Mucosa of stomach (tissue), 1 donor: ENCODE measurements at regions not wholly inside any gene's neighbourhood (a gene's known extent, or its start where the extent isn't known, plus 50 kb on each side); places are given as distances from the start of the nearest gene placed in this dataset.

Experiments used
- H3K27me3 ChIP-seq: one replicate; pipeline ENCODE4 v1.7.0; 2013; ENCODE audit warnings: mild to moderate bottlenecking, low read length; ENCODE audit not compliant: control insufficient read depth, insufficient read depth
- H3K36me3 ChIP-seq: one replicate; pipeline ENCODE4 v1.7.0; 2013; ENCODE audit warnings: low read length; ENCODE audit not compliant: control insufficient read depth, insufficient read depth
- H3K4me1 ChIP-seq: one replicate; pipeline ENCODE4 v1.7.0; 2013; ENCODE audit warnings: mild to moderate bottlenecking, low read length; ENCODE audit not compliant: control insufficient read depth, insufficient read depth
- H3K4me3 ChIP-seq: one replicate; pipeline ENCODE4 v1.7.0; 2013; ENCODE audit warnings: low read length
- H3K9ac ChIP-seq: one replicate; pipeline ENCODE4 v1.7.0; 2013; ENCODE audit warnings: mild to moderate bottlenecking, low read length, moderate library complexity
- H3K9me3 ChIP-seq: one replicate; pipeline ENCODE4 v1.7.0; 2013; ENCODE audit warnings: mild to moderate bottlenecking, low read length, moderate library complexity; ENCODE audit not compliant: control insufficient read depth
- donor health status: Pancreatic carcinoma.

DNA sequence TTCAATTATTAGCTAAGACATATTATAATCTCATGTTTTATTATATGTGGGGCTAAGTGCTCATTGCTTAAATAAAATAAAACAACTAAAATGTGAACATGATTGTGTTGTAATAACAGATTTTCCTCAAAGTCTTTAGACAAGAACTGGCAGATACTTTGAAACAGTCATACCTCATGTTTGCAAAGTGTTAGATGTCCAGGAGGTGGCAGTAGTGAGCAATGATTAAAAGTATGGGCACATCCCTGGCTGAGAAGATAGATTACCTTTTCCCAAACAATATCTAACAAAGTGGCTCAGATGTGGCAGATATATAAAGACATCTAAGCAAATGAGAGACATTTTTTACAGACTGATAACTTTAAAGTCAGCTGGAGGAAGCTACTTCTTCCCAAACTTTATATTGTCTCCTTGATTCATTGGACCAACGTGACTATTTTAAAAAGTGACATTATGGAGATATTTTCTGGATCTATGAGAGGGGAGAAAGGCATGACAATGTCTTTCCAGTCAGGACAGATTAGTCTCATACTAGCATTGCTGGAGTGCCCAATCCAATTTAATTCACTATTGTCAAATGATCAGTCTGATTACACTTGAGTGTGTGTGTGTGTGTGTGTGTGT, 269.8 kb downstream of the S1PR1 start:
- Histone ChIP-seq H3K9ac (no peak overlapping the region), H3K27me3 (no peaks in the 10 kb centered on the region), H3K36me3 (no peaks in the 10 kb centered on the region), H3K9me3 (no peaks in the 10 kb centered on the region), H3K4me3 (no peak overlapping the region), H3K4me1 (peaks cover 11% of the 10 kb centered on the region)

- Histone ChIP-seq H3K4me1 (peaks cover 11% of the 10 kb centered on the region), H3K9ac (no peak overlapping the region), H3K36me3 (no peaks in the 10 kb centered on the region), H3K27me3 (no peaks in the 10 kb centered on the region), H3K4me3 (no peak overlapping the region), H3K9me3 (no peaks in the 10 kb centered on the region)
Observed at GRCh38 chr1:101507547-101507971, 270.7 kb downstream of the S1PR1 start.

GRCh38 chr1:101508913-101509312, 272.1 kb downstream of the S1PR1 start:
- H3K9ac ChIP-seq: no peak overlapping the region
- H3K36me3 ChIP-seq: no peaks in the 10 kb centered on the region
- H3K4me1 ChIP-seq: peaks cover 11% of the 10 kb centered on the region
- no peak overlapping the region for H3K4me3 ChIP-seq
- no peaks in the 10 kb centered on the region for H3K27me3 ChIP-seq
- no peaks in the 10 kb centered on the region for H3K9me3 ChIP-seq

DNA sequence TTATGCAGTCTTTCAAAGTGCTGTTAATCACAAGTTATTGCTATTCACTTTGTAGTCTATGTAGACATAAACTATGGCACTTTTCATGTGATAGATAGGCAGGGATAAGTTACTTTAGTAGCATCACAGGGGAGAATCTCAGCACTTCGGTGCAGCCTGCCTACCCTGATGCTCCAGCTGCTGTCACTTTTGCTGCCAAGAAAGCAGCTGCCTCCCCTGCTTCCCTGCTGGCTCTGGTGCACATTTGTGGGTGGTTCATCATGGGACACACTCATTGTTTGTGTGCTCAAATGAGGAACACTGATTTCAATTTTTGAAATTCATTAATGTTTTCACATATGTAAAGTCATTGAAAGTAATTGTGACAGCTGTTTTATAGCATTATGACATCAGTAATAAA, 272.6 kb downstream of the S1PR1 start:
- Histone ChIP-seq H3K9me3 (no peaks in the 10 kb centered on the region), H3K27me3 (no peaks in the 10 kb centered on the region), H3K9ac (no peak overlapping the region), H3K36me3 (no peaks in the 10 kb centered on the region), H3K4me3 (no peak overlapping the region), H3K4me1 (peaks cover 11% of the 10 kb centered on the region)

- no peak overlapping the region for H3K9ac ChIP-seq
- H3K9me3 ChIP-seq: no peaks in the 10 kb centered on the region
- H3K4me1 ChIP-seq: peaks cover 11% of the 10 kb centered on the region
- H3K27me3 ChIP-seq: no peaks in the 10 kb centered on the region
- H3K4me3 ChIP-seq: no peak overlapping the region
- H3K36me3 ChIP-seq: no peaks in the 10 kb centered on the region
Observed at GRCh38 chr1:101511202-101511891, 274.5 kb downstream of the S1PR1 start.

- H3K4me1 ChIP-seq: no peaks in the 10 kb centered on the region
- no peaks in the 10 kb centered on the region for H3K9me3 ChIP-seq
- H3K36me3 ChIP-seq: no peaks in the 10 kb centered on the region
- no peak overlapping the region for H3K4me3 ChIP-seq
- no peak overlapping the region for H3K9ac ChIP-seq
- no peaks in the 10 kb centered on the region for H3K27me3 ChIP-seq
Observed at GRCh38 chr1:101520302-101520701, 283.5 kb downstream of the S1PR1 start.

DNA sequence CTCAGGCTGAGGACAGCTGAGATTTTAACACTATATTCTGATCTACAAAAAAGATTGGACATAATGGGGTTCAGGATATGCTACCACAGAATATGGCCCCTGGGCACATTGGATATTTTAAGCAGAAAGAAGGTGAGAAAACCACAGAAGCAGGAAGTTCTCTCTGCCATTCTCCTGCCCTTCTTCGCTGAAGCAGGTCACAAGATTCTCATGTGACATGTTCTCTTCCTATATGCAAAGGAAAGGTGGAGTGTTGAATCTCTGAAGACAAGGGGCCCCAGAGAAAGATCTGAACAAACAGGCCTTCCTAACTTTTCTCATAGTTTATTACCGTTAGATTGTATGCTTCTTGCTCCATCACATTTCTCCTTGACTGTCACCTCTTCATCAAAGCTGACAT, 285.7 kb downstream of the S1PR1 start:
- Histone ChIP-seq H3K9ac (no peak overlapping the region), H3K27me3 (no peaks in the 10 kb centered on the region), H3K36me3 (no peaks in the 10 kb centered on the region), H3K4me1 (no peaks in the 10 kb centered on the region), H3K9me3 (no peaks in the 10 kb centered on the region), H3K4me3 (no peak overlapping the region)

GRCh38 chr1:101526813-101527212, 290.0 kb downstream of the S1PR1 start:
- H3K27me3 ChIP-seq: peaks cover 5% of the 10 kb centered on the region
- H3K36me3 ChIP-seq: no peaks in the 10 kb centered on the region
- H3K9me3 ChIP-seq: no peaks in the 10 kb centered on the region
- no peaks in the 10 kb centered on the region for H3K4me1 ChIP-seq
- no peak overlapping the region for H3K4me3 ChIP-seq
- H3K9ac ChIP-seq: no peak overlapping the region

GRCh38 chr1:101532377-101532776, 295.6 kb downstream of the S1PR1 start:
- peaks cover 5% of the 10 kb centered on the region for H3K27me3 ChIP-seq
- no peaks in the 10 kb centered on the region for H3K36me3 ChIP-seq
- no peaks in the 10 kb centered on the region for H3K9me3 ChIP-seq
- H3K4me1 ChIP-seq: no peaks in the 10 kb centered on the region
- H3K9ac ChIP-seq: no peak overlapping the region
- no peak overlapping the region for H3K4me3 ChIP-seq

GRCh38 chr1:101540161-101540560, 303.3 kb downstream of the S1PR1 start:
- Histone ChIP-seq H3K4me1 (no peaks in the 10 kb centered on the region), H3K9ac (no peak overlapping the region), H3K9me3 (no peaks in the 10 kb centered on the region), H3K4me3 (no peak overlapping the region), H3K27me3 (no peaks in the 10 kb centered on the region), H3K36me3 (no peaks in the 10 kb centered on the region)

- H3K9ac ChIP-seq: no peak overlapping the region
- H3K4me3 ChIP-seq: no peak overlapping the region
- no peaks in the 10 kb centered on the region for H3K27me3 ChIP-seq
- H3K4me1 ChIP-seq: no peaks in the 10 kb centered on the region
- no peaks in the 10 kb centered on the region for H3K9me3 ChIP-seq
- no peaks in the 10 kb centered on the region for H3K36me3 ChIP-seq
Observed at GRCh38 chr1:101546885-101547284, 310.1 kb downstream of the S1PR1 start.

- Histone ChIP-seq H3K4me3 (no peak overlapping the region), H3K4me1 (no peaks in the 10 kb centered on the region), H3K27me3 (no peaks in the 10 kb centered on the region), H3K9me3 (no peaks in the 10 kb centered on the region), H3K36me3 (no peaks in the 10 kb centered on the region), H3K9ac (no peak overlapping the region)
Observed at GRCh38 chr1:101547357-101547756, 310.5 kb downstream of the S1PR1 start.
